ENCODE measurements at regions not wholly inside any gene's neighbourhood (a gene's known extent, or its start where the extent isn't known, plus 50 kb on each side); places are given as distances from the start of the nearest gene placed in this dataset.

GRCh38 chr6:134472661-134473060 is 154.7 kb upstream of the SGK1 start:
- no peak overlapping the region for H3K27ac ChIP-seq
- DNase-seq (ENCODE audit: low spot score) = no peak
- ChIA-PET CTCF (no interaction called here), POLR2A (ENCODE audit: low non-redundant PET) (no interaction called here)
- TF ChIP-seq CTCF (conservative IDR thresholded peaks at IDR 0.05; ENCODE audit: low read depth) = no peak

DNA sequence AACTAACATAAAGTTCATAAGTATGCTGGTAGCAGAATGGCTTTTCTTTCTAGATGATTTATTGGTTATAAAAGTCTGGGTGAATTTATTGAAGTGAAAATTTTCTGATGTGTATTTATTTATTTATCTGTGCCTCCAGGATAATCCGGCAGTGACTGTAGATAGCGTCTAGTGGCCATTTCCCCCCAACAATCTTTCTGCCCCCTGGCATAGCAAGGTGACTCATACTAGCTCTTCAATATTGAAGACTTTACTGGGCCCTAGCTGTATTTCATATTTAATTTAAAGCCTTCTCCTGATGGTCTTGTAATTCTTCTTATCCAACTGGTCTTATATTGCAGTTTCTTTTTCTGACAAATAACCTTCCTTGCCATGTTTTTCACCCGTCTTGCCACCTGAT is 154.1 kb upstream of the SGK1 start:
- CTCF ChIA-PET = interaction anchor here (0.6 kb wide), 1 partner anchor 126 kb away, joined by 3 read pairs; no protein-coding TSS in a partner anchor
- no peak for DNase-seq (ENCODE audit: low spot score)
- no peak overlapping the region for H3K27ac ChIP-seq
- POLR2A ChIA-PET (ENCODE audit: low non-redundant PET) = no interaction called here
- no peak for TF ChIP-seq CTCF (conservative IDR thresholded peaks at IDR 0.05; ENCODE audit: low read depth)

DNA sequence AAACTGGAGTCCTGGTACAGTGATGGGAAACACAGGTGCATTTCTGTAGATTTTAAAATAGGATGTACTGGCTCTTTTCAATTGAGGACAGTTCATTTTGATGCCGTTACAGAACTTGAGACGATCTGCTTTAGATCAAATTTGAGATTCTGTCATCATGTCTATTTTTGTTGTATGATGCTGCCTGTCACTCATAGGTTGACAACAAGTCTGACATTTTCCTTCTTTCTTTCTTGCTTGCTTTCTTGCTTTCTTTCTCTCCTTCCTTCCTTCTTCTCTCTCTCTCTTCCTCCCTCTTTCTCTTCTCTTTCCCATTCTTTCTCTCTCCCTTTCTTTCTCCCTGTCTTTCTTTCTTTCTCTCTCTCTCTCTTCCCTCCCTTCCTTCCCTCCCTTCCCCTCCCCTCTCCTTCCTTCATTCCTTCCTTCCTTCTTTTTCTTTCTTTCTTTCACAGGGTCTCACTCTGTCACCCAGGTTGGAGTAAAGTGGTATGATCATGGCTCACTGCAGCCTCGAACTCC is 152.6 kb upstream of the SGK1 start:
- ChIA-PET CTCF (no interaction called here), POLR2A (ENCODE audit: low non-redundant PET) (no interaction called here)
- DNase-seq (ENCODE audit: low spot score) = no peak
- H3K27ac ChIP-seq = no peak overlapping the region
- TF ChIP-seq CTCF (conservative IDR thresholded peaks at IDR 0.05; ENCODE audit: low read depth) = no peak

GRCh38 chr6:134469702-134470456 is 152.0 kb upstream of the SGK1 start:
- H3K27ac ChIP-seq = no peak overlapping the region
- DNase-seq (ENCODE audit: low spot score) = no peak
- ChIA-PET CTCF (no interaction called here), POLR2A (ENCODE audit: low non-redundant PET) (no interaction called here)
- no peak for TF ChIP-seq CTCF (conservative IDR thresholded peaks at IDR 0.05; ENCODE audit: low read depth)

- no peak for TF ChIP-seq CTCF (conservative IDR thresholded peaks at IDR 0.05; ENCODE audit: low read depth)
- CTCF ChIA-PET = no interaction called here
- no peak overlapping the region for H3K27ac ChIP-seq
- DNase-seq (ENCODE audit: low spot score) = no peak
- POLR2A ChIA-PET (ENCODE audit: low non-redundant PET) = no interaction called here
Measured at GRCh38 chr6:134468633-134469032, 150.7 kb upstream of the SGK1 start.

GRCh38 chr6:134467620-134468019 is 149.7 kb upstream of the SGK1 start:
- TF ChIP-seq CTCF (conservative IDR thresholded peaks at IDR 0.05; ENCODE audit: low read depth) = no peak
- DNase-seq (ENCODE audit: low spot score) = no peak
- ChIA-PET POLR2A (ENCODE audit: low non-redundant PET) (interaction anchor here (0.7 kb wide), 1 partner anchor 48 kb away, joined by 3 read pairs; no protein-coding TSS in a partner anchor), CTCF (interaction anchor here (0.6 to 0.9 kb wide), 2 partner anchors 170 to 173 kb away, joined by 3 read pairs; no protein-coding TSS in a partner anchor)
- H3K27ac ChIP-seq = no peak overlapping the region
